Gastroesophageal sphincter (tissue), 4 donors: ENCODE measurements at regions not wholly inside any gene's neighbourhood (a gene's known extent, or its start where the extent isn't known, plus 50 kb on each side); places are given as distances from the start of the nearest gene placed in this dataset.

Source experiments
- ATAC-seq: fragments of 150-250 bp; one replicate; pipeline ENCODE4 v1.9.1; 2016; ENCODE audit warnings: mild to moderate bottlenecking, moderate library complexity
- H3K27ac ChIP-seq, 4 donors: fragments of 200-600 bp; sonication (generic) in 3 of 4; 1 replicate in 3 of 4; 2 replicates in 1 of 4; pipeline ENCODE4 v1.5.1; 2016 to 2019
- H3K27me3 ChIP-seq: fragments of 200-600 bp; sonication (generic); one replicate; pipeline ENCODE4 v1.5.1; 2019
- H3K36me3 ChIP-seq, 2 donors: fragments of 200-600 bp; sonication (generic); one replicate each; pipeline ENCODE4 v1.5.1; 2019; ENCODE audit warnings: control low read depth in 1 of 2
- H3K4me1 ChIP-seq, 3 donors: fragments of 200-600 bp; sonication (generic); 1 replicate in 2 of 3; 2 replicates in 1 of 3; pipeline ENCODE4 v1.5.1; 2016 to 2019; ENCODE audit warnings: control low read depth in 2 of 3
- H3K4me3 ChIP-seq, 2 donors: fragments of 200-600 bp; sonication (generic); one replicate each; pipeline ENCODE4 v1.5.1; 2019; ENCODE audit warnings: mild to moderate bottlenecking in 1 of 2, moderate library complexity in 1 of 2
- H3K9me3 ChIP-seq, 3 donors: fragments of 200-600 bp; sonication (generic); one replicate each; pipeline ENCODE4 v1.5.1; 2017 to 2019; ENCODE audit warnings: control low read depth in 2 of 3
- CTCF ChIP-seq, 4 experiments: fragments of 200-600 bp in 2 of 4; fragments of 450-650 bp in 2 of 4; sonication (generic) in 1 of 4; IDR thresholded peaks; one replicate each; pipeline ENCODE4 v1.5.1; 2017 to 2019; ENCODE audit warnings: antibody characterized with exemption in 4 of 4, mild to moderate bottlenecking in 2 of 4, moderate library complexity in 2 of 4
- EP300 ChIP-seq: sonication (generic); formaldehyde crosslinking; IDR thresholded peaks from one replicate; pipeline ENCODE4 v1.6.1; 2017; ENCODE audit warnings: antibody characterized with exemption, mild to moderate bottlenecking
- POLR2A ChIP-seq, 2 donors: fragments of 450-650 bp; IDR thresholded peaks; one replicate each; pipeline ENCODE4 v1.6.1; 2017; ENCODE audit warnings: antibody characterized with exemption in 2 of 2, mild to moderate bottlenecking in 2 of 2, moderate library complexity in 1 of 2
- POLR2AphosphoS5 ChIP-seq: sonication (generic); formaldehyde crosslinking; IDR thresholded peaks from one replicate; pipeline ENCODE4 v1.6.1; 2017; ENCODE audit warnings: antibody characterized with exemption
- WGBS, 2 donors: methylation state at CpG; one replicate each; pipeline ENCODE4 v1.1.5; 2018; ENCODE audit warnings: low coverage in 1 of 2; 5-methylcytosine and 5-hydroxymethylcytosine counted together

DNA sequence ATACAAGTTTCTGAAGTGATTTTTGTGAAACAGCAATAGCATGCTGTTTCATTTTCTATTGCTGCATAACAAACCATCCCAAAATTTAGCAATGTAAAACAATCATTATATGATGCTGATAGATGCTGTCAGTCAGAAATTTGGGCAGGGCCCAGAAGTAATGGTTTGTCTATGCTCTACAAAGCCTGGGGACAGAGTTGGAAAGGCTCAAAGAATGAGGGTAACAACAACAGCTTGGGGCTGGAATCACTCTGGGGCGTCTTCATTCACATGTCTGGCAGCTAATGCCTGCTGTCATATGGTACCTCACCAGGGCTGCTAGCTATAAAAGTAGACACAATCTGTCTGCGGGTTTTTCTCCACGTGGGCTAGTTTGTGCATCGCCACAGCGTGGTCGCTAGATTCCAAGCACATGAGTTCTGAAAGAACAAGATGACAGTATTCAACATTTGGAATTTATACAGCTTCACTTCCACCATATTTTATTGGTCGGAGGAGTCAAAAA, 176.5 kb downstream of the BMP4 start:
- peaks cover 0 to 9% (median 0%) of the 10 kb centered on the region in 3 donors for H3K9me3 ChIP-seq
- H3K27me3 ChIP-seq: no peaks in the 10 kb centered on the region
- WGBS, 2 donors: 100% methylated on average over 1 to 5 of the region's 7 CpGs
- no peak overlapping the region for H3K27ac ChIP-seq
- H3K4me3 ChIP-seq: no peak overlapping the region
- ATAC-seq: no peak
- no peaks in the 10 kb centered on the region for H3K4me1 ChIP-seq
- no peaks in the 10 kb centered on the region for H3K36me3 ChIP-seq
- TF ChIP-seq CTCF (IDR thresholded peaks at IDR 0.05) (no peak), POLR2AphosphoS5 (no peak), EP300 (no peak), POLR2A (IDR thresholded peaks at IDR 0.05) (no peak)

GRCh38 chr14:53779301-53779700, 177.3 kb downstream of the BMP4 start:
- TF ChIP-seq CTCF (IDR thresholded peaks at IDR 0.05) (no peak), EP300 (no peak), POLR2AphosphoS5 (no peak), POLR2A (IDR thresholded peaks at IDR 0.05) (no peak)
- 61 to 74% methylated on average over 2 of the region's 2 CpGs for WGBS, 2 donors
- Histone ChIP-seq H3K27ac (no peak overlapping the region), H3K9me3 (peaks cover 0 to 5% (median 0%) of the 10 kb centered on the region in 3 donors), H3K4me1 (no peaks in the 10 kb centered on the region), H3K27me3 (no peaks in the 10 kb centered on the region), H3K4me3 (no peak overlapping the region), H3K36me3 (no peaks in the 10 kb centered on the region)
- ATAC-seq: no peak

- no peaks in the 10 kb centered on the region for H3K27me3 ChIP-seq
- H3K27ac ChIP-seq: no peak overlapping the region
- H3K36me3 ChIP-seq: no peaks in the 10 kb centered on the region
- H3K4me1 ChIP-seq: no peaks in the 10 kb centered on the region
- no peak overlapping the region for H3K4me3 ChIP-seq
- no peak for ATAC-seq
- H3K9me3 ChIP-seq: peaks cover 0 to 4% (median 0%) of the 10 kb centered on the region in 3 donors
- TF ChIP-seq EP300 (no peak), CTCF (IDR thresholded peaks at IDR 0.05) (no peak), POLR2AphosphoS5 (no peak), POLR2A (IDR thresholded peaks at IDR 0.05) (no peak)
Measured at GRCh38 chr14:53778263-53778662, 178.4 kb downstream of the BMP4 start.

DNA sequence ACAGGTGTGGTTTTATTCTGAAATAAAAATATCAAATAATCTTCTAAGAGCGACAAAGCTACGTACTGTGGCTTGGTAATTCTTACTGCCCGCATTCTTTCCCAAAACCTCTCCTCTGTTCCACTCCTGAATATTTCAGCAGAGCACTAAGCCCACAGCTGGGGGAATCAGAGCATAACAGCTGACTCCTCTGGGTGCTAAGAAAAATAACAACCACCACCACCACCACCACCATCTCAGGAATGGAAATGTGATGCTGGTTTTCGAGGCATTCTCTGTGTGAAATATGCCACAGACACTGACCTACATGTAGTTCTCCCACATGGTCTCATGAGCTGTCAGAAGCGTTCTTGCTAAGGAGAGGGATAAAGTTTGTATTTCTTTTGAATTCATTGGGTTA, 183.7 kb downstream of the BMP4 start:
- no peaks in the 10 kb centered on the region for H3K27me3 ChIP-seq
- H3K4me1 ChIP-seq: no peaks in the 10 kb centered on the region
- TF ChIP-seq CTCF (IDR thresholded peaks at IDR 0.05) (no peak), POLR2AphosphoS5 (no peak), POLR2A (IDR thresholded peaks at IDR 0.05) (no peak), EP300 (no peak)
- H3K9me3 ChIP-seq: peaks cover 0 to 4% (median 0%) of the 10 kb centered on the region in 3 donors
- no peaks in the 10 kb centered on the region for H3K36me3 ChIP-seq
- H3K4me3 ChIP-seq: no peak overlapping the region
- ATAC-seq: no peak
- no peak overlapping the region for H3K27ac ChIP-seq
- WGBS, 2 donors: 88 to 96% methylated on average over 4 to 5 of the region's 5 CpGs

GRCh38 chr14:53767566-53767965, 189.1 kb downstream of the BMP4 start:
- Histone ChIP-seq H3K27me3 (no peaks in the 10 kb centered on the region), H3K36me3 (no peaks in the 10 kb centered on the region), H3K4me1 (no peaks in the 10 kb centered on the region), H3K9me3 (no peaks in the 10 kb centered on the region), H3K27ac (no peak overlapping the region), H3K4me3 (no peak overlapping the region)
- WGBS, 2 donors: 59 to 71% methylated on average over 2 of the region's 2 CpGs
- no peak for ATAC-seq
- TF ChIP-seq EP300: no peak

GRCh38 chr14:53766601-53767000, 190.0 kb downstream of the BMP4 start:
- no peak overlapping the region for H3K4me3 ChIP-seq
- no peaks in the 10 kb centered on the region for H3K9me3 ChIP-seq
- TF ChIP-seq CTCF (IDR thresholded peaks at IDR 0.05) (no peak), POLR2A (IDR thresholded peaks at IDR 0.05) (no peak)

More at GRCh38 chr14:53766601-53767000, 190.0 kb downstream of the BMP4 start:
- no peaks in the 10 kb centered on the region for H3K36me3 ChIP-seq
- ATAC-seq: no peak
- no peaks in the 10 kb centered on the region for H3K4me1 ChIP-seq
- no peak overlapping the region for H3K27ac ChIP-seq
- H3K27me3 ChIP-seq: no peaks in the 10 kb centered on the region
